DND-41 (cell line): ENCODE measurements at regions not wholly inside any gene's neighbourhood (a gene's known extent, or its start where the extent isn't known, plus 50 kb on each side); places are given as distances from the start of the nearest gene placed in this dataset.

Experiments used
- EZH2 ChIP-seq: IDR thresholded peaks from 3 replicates; pipeline ENCODE4 v1.6.1; 2012; ENCODE audit warnings: borderline replicate concordance, low read depth, mild to moderate bottlenecking, moderate library complexity, low read length, inconsistent platforms; ENCODE audit not compliant: severe bottlenecking
- TF ChIP-seq, protein P1 (sequence below): IDR thresholded peaks from 2 replicates; pipeline ENCODE4 v1.5.1; 2012; ENCODE audit warnings: borderline replicate concordance, low read length, moderate library complexity, mild to moderate bottlenecking; ENCODE audit not compliant: poor library complexity, severe bottlenecking; ENCODE audit errors: extremely low read depth

DNA sequence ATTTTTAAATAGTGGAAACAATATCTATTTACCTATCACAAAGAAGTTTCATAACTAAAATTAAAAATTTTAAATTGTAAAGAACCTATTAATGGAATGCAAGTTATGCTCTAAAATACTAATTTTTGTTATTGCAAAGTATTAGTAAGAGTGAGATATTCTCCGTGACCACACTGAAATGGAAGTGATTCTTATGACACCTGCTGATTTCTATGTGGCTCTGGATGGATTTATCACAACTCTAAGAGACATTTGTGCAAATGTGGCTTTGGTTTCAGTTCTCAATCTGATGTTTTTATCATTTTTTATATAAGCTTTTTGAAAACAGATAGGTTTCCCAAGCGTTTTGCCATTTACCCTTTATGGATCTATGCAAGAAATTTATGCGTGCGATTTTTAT, 497.8 kb downstream of the NAV3 start:
- TF ChIP-seq, protein P1, sequence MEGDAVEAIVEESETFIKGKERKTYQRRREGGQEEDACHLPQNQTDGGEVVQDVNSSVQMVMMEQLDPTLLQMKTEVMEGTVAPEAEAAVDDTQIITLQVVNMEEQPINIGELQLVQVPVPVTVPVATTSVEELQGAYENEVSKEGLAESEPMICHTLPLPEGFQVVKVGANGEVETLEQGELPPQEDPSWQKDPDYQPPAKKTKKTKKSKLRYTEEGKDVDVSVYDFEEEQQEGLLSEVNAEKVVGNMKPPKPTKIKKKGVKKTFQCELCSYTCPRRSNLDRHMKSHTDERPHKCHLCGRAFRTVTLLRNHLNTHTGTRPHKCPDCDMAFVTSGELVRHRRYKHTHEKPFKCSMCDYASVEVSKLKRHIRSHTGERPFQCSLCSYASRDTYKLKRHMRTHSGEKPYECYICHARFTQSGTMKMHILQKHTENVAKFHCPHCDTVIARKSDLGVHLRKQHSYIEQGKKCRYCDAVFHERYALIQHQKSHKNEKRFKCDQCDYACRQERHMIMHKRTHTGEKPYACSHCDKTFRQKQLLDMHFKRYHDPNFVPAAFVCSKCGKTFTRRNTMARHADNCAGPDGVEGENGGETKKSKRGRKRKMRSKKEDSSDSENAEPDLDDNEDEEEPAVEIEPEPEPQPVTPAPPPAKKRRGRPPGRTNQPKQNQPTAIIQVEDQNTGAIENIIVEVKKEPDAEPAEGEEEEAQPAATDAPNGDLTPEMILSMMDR: no peak
- no peak for TF ChIP-seq EZH2
